Panc1 (cell line): ENCODE measurements at regions not wholly inside any gene's neighbourhood (a gene's known extent, or its start where the extent isn't known, plus 50 kb on each side); places are given as distances from the start of the nearest gene placed in this dataset.
A peak's percentile ranks its signal among the peaks of the same experiment; 100 is the strongest.

ENCODE experiments used
- ATAC-seq: fragments of 200-7000 bp; cut with Tn5 transposase; 2 replicates; pipeline ENCODE4 v1.9.1; 2020; ENCODE audit warnings: mild to moderate bottlenecking, moderate library complexity
- BruUV-seq: library from RNA; stranded (reverse); fragments of 400-500 nt; replicated peaks from 2 replicates; lab custom pipeline; 2021; lab: Mats Ljungman, UMichigan
- CTCF ChIA-PET: fragments of 300-600 bp; sonication (Branson Sonifier 250); formaldehyde crosslinking; loops from one replicate; lab custom pipeline; 2022; ENCODE audit warnings: antibody characterized with exemption; lab: Charles Lee
- POLR2A ChIA-PET: fragments of 300-600 bp; sonication (Branson Sonifier 250); formaldehyde crosslinking; loops from one replicate; lab custom pipeline; 2022; ENCODE audit warnings: antibody characterized with exemption; lab: Charles Lee
- DNase-seq: peaks from one replicate; pipeline ENCODE4 v3.0.0-alpha.2; 2010; ENCODE audit warnings: low read depth, low spot score
- H3K27ac ChIP-seq: 2 replicates; pipeline ENCODE4 v1.5.1; 2011; ENCODE audit warnings: mild to moderate bottlenecking, low read length, inconsistent platforms
- H3K27me3 ChIP-seq: fragments of 200-500 bp; sonication (Bioruptor generic); 2 replicates; pipeline ENCODE4 v1.6.0; 2014; ENCODE audit warnings: low read length, inconsistent platforms; ENCODE audit not compliant: control insufficient read depth, insufficient read depth
- H3K36me3 ChIP-seq: fragments of 200-500 bp; sonication (Bioruptor generic); 2 replicates; pipeline ENCODE4 v1.5.1; 2014; ENCODE audit warnings: inconsistent platforms, mild to moderate bottlenecking, low read length, moderate library complexity; ENCODE audit not compliant: control insufficient read depth, insufficient read depth
- H3K4me1 ChIP-seq: 2 replicates; pipeline ENCODE4 v1.5.1; 2011; ENCODE audit warnings: inconsistent platforms, mild to moderate bottlenecking, low read length, moderate library complexity; ENCODE audit not compliant: control insufficient read depth, insufficient read depth
- H3K4me3 ChIP-seq, 2 experiments: 2 replicates each; pipeline ENCODE4 v1.5.1; 2011 to 2012; ENCODE audit warnings: low read depth in 2 of 2, low read length in 2 of 2, mild to moderate bottlenecking in 2 of 2, inconsistent platforms in 1 of 2, moderate library complexity in 1 of 2
- H3K9me3 ChIP-seq: fragments of 200-500 bp; sonication (Bioruptor generic); 2 replicates; pipeline ENCODE4 v1.5.1; 2014; ENCODE audit warnings: low read depth, mild to moderate bottlenecking, inconsistent platforms, low read length, moderate library complexity; ENCODE audit not compliant: control insufficient read depth, insufficient read depth
- CTCF ChIP-seq: fragments of 450-650 bp; IDR thresholded peaks from 2 replicates; pipeline ENCODE4 v1.5.1; 2017; ENCODE audit warnings: mild to moderate bottlenecking
- POLR2AphosphoS5 ChIP-seq: IDR thresholded peaks from 2 replicates; pipeline ENCODE4 v1.6.1; 2012; ENCODE audit warnings: mild to moderate bottlenecking, low read depth, low read length, moderate library complexity
- SIN3A ChIP-seq: IDR thresholded peaks from 2 replicates; pipeline ENCODE4 v1.6.1; 2012; ENCODE audit warnings: low read depth, mild to moderate bottlenecking, low read length, moderate library complexity, borderline replicate concordance; ENCODE audit not compliant: insufficient read depth
- TCF7L2 ChIP-seq: IDR thresholded peaks from 2 replicates; pipeline ENCODE4 v1.6.1; 2011; ENCODE audit warnings: mild to moderate bottlenecking, low read depth, low read length, inconsistent platforms
- in situ Hi-C: cut with HindIII; loops from 2 replicates; pipeline ENCODE4 v1.10.0; 2016; ENCODE audit warnings: low sequenced_read_pairs, low pct_unique_long_range_greater_than_20kb
- intact Hi-C: fragments of 100-400 bp; cut with micrococcal nuclease; formaldehyde crosslinking; loops from one replicate; pipeline ENCODE4 v1.10.0; 2022; ENCODE audit not compliant: unreplicated experiment
- TF ChIP-seq, protein P1 (sequence below), 2 experiments: IDR thresholded peaks; 2 replicates each; pipeline ENCODE4 v1.6.1; 2011 to 2012; ENCODE audit warnings: low read depth in 2 of 2, control low read depth in 1 of 2, low read length in 1 of 2, mild to moderate bottlenecking in 1 of 2, moderate library complexity in 1 of 2; ENCODE audit not compliant: insufficient read depth in 1 of 2

DNA sequence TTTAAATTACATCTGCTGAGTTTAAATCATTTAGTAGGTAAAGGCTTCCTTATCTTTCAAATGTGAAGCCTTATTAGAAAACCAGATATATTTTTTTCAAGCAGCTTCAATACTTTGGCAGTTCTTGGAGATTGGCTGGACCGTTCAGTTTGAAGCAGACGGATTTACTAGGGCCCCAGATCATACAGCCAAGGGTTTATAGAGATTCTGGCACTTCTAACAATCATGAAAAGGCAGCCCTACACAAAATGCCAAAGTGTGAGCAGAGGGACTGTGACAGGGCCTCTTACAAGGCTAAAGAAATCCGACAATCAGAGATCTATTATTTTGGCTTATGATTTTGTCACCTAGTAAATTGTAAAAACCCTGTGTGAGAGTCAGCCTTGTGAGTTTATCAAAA lies 162.8 kb upstream of the SLC38A2 start:
- Histone ChIP-seq H3K4me1 (no peaks in the 10 kb centered on the region; the same call in 1 of the 2 replicates), H3K9me3 (peaks cover 20% of the 10 kb centered on the region; the same call in 1 of the 2 replicates), H3K4me3 (no peak overlapping the region), H3K36me3 (no peaks in the 10 kb centered on the region), H3K27ac (peak overlapping the region; percentile 25; the same call in 1 of the 2 replicates), H3K27me3 (no peaks in the 10 kb centered on the region)
- ATAC-seq: no peak
- intact Hi-C loops: loop anchor here (1.0 kb wide), 1 partner anchor 23 kb away; no protein-coding TSS in a partner anchor
- no TSS peak for BruUV-seq
- DNase-seq: no peak
- POLR2A ChIA-PET: no interaction called here
- TF ChIP-seq SIN3A: no peak
- TF ChIP-seq, protein P1, sequence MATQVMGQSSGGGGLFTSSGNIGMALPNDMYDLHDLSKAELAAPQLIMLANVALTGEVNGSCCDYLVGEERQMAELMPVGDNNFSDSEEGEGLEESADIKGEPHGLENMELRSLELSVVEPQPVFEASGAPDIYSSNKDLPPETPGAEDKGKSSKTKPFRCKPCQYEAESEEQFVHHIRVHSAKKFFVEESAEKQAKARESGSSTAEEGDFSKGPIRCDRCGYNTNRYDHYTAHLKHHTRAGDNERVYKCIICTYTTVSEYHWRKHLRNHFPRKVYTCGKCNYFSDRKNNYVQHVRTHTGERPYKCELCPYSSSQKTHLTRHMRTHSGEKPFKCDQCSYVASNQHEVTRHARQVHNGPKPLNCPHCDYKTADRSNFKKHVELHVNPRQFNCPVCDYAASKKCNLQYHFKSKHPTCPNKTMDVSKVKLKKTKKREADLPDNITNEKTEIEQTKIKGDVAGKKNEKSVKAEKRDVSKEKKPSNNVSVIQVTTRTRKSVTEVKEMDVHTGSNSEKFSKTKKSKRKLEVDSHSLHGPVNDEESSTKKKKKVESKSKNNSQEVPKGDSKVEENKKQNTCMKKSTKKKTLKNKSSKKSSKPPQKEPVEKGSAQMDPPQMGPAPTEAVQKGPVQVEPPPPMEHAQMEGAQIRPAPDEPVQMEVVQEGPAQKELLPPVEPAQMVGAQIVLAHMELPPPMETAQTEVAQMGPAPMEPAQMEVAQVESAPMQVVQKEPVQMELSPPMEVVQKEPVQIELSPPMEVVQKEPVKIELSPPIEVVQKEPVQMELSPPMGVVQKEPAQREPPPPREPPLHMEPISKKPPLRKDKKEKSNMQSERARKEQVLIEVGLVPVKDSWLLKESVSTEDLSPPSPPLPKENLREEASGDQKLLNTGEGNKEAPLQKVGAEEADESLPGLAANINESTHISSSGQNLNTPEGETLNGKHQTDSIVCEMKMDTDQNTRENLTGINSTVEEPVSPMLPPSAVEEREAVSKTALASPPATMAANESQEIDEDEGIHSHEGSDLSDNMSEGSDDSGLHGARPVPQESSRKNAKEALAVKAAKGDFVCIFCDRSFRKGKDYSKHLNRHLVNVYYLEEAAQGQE (IDR thresholded peaks at IDR 0.05; ENCODE audit: insufficient read depth in 1 of 2, low read depth in 2 of 2, low read length in 1 of 2): no peak
- no peak for TF ChIP-seq POLR2AphosphoS5
- TF ChIP-seq CTCF: no peak
- no peak for TF ChIP-seq TCF7L2
- in situ Hi-C loops: no loop called here
- CTCF ChIA-PET: no interaction called here

DNA sequence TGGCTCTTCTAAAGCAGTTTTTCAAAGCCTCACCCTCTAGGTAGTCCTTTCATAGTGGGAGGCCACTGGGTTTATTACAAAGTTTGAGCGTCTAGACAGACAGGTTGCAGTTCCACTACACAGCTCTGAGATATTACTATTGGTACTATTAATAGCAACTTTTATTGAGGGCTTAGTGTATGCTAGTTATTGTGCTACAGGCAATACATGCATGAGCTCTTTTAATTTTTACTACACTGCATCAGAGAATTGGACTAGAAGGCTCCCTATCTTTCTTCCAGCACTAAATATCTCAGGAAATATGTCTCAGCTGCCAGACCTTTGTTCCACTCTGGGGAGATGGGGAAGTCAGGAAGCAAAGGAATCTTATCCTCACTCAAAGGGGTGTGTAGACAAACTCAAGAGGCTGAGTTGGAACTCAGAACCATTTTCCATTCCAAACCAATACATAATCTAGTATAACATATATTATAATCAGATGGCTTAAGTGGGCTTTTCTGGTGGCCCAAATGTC lies 161.8 kb upstream of the SLC38A2 start:
- Histone ChIP-seq H3K4me1 (no peaks in the 10 kb centered on the region; the same call in 1 of the 2 replicates), H3K36me3 (no peaks in the 10 kb centered on the region), H3K9me3 (peaks cover 22% of the 10 kb centered on the region; the same call in 1 of the 2 replicates), H3K27ac (peak overlapping the region; percentile 57; the same call in 1 of the 2 replicates), H3K4me3 (no peak overlapping the region), H3K27me3 (no peaks in the 10 kb centered on the region)
- DNase-seq: no peak
- ATAC-seq: no peak
- no peak for TF ChIP-seq CTCF
- TF ChIP-seq, protein P1 (IDR thresholded peaks at IDR 0.05; ENCODE audit: insufficient read depth in 1 of 2, low read depth in 2 of 2, low read length in 1 of 2): no peak
- POLR2A ChIA-PET: no interaction called here
- CTCF ChIA-PET: no interaction called here
- intact Hi-C loops (no loop called here), in situ Hi-C loops (no loop called here)
- no TSS peak for BruUV-seq
